ENCODE measurements at regions not wholly inside any gene's neighbourhood (a gene's known extent, or its start where the extent isn't known, plus 50 kb on each side); places are given as distances from the start of the nearest gene placed in this dataset.

DNA sequence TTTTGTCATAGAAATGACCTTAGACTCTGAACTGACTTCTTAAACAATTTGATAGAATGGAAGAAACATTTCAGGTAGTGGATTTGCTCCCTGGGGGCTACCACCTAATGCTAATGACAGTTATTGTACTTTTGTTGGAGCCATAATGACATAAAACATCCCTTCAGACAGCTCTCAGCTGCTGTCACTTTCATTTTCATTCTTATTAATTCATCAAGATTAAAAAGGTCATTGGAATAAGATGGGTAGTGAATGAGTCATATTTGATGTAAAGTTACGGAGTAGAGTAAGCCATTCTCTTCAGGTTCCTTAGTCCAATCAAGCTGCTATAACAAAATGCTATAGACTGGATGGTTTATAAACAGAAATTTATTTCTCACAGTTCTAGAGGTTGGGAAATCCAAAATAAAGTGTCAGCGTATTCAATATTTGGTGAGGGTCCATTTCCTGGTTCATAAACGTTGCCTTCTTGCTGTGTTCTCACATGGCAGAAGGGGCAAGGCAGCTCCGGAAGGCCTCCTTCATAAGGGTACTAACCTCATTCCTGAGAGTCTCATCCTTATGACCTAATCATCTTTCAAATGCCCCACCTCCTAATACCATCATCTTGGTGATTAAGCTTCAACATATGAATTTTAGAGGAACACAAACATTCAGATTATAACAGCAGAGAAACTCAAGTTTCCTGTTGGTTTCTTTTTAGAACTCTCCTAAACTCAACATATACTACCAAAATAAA, 268.5 kb downstream of the ARAP2 start:
- ATAC-seq: no peak
- DNase-seq: no peak
- intact Hi-C loops (cut with DNase I, micrococcal nuclease): no loop called here

DNA sequence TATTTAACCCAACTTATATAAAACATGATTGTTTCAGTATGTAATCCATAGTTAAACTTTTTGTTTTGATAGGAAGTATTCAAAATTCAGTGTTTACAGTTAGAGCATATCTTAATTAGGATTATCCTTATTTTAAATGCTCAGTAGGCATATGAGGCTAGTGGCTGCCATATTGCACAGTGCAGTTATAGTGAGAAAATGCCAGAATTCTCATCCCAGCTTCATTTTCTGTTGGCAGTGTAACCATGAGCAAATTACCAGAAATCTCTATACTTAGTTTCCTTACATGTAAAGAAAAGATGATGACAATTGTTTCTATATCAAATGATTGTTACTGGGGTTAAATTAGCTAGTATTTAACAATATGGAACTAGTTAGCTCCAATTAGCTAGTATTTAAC, 265.8 kb downstream of the ARAP2 start:
- ATAC-seq (no peak), DNase-seq (no peak)
- intact Hi-C loops (cut with DNase I, micrococcal nuclease): no loop called here

DNA sequence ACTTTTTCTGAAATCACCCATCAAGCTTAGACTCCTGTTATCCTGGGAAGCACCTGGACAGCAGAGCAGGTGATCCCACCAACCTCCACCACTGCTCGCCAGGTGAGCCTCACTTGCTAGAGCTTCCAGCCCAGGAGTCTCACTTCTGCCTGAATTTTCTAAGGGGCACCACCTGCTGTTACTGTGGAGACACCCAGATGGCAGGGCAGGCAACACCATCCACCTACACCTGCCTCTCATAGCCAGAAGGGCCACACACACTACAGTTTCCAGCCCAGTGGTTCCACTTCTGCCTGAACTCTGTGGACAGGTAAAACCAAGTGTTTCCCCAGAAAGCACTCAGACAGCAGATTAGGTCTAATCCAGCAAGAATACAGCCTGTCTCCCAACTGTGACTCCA, 262.0 kb downstream of the ARAP2 start:
- no peak for DNase-seq
- intact Hi-C loops (cut with DNase I, micrococcal nuclease): no loop called here
- no peak for ATAC-seq

DNA sequence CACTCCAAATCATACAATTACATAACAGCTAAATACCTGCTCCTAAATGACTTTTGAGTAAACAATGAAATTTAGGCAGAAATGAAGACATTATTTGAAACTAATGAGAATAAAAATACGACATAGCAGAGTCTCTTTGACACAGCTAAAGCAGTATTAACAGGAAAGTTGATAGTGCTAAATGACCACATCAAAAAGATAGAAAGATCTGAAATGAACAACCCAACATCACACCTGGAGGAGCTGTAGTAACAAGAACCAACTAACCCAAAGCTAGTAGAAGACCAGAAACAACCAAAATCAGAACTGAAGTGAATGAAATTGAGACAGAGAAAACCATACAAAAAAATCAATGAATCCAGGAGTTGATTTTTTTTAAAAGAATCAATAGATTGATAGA, 257.8 kb downstream of the ARAP2 start:
- DNase-seq (no peak), ATAC-seq (no peak)
- intact Hi-C loops (cut with DNase I, micrococcal nuclease): no loop called here

DNA sequence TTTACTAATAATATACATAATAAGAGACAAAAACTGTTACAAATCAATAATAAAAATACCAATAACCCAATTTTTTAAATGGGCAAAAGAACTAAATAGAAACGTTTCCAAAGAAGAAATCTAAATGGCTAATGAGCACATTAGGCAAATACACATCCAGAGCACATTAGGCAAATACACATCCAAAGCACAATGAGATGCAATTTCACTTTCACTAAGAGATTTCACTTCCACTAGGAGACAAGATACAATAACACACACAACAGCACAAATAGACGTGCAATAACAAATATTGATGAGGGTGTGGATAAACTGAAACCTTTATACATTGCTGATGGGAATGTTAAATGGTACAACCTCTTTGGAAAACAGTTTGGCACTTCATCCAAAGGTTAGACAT, 250.7 kb downstream of the ARAP2 start:
- intact Hi-C loops (cut with DNase I, micrococcal nuclease): no loop called here
- ATAC-seq (no peak), DNase-seq (no peak)

DNA sequence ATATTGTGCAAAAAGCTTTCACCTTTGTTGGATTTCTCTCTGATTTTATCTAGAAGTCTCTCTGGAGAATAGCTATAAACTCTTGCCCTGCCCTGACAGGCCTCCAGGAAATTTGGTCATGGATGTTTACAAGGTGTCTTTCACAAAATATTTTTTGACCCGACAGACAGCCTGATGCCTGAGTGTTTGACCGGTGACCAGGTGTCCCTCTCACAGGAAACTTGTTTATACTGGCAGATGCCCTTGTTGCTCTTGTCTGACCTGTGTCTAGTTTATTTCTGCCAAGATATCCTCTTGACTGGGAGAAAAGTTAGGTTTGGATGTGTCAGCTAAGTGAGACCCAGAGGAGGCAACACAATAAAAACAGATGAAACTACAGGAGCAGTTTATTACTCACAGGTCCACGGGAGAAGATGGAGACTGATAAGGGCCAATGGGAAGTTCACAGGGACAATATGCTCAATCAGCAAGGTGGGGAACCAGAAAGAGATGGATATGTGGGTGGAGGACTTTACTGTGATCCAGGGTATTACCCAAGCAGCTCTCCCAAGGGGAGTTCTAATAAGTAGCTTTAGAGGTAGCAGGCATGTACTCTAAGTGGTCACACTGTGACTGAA, 243.3 kb downstream of the ARAP2 start:
- intact Hi-C loops (cut with DNase I, micrococcal nuclease): no loop called here
- no peak for ATAC-seq

DNA sequence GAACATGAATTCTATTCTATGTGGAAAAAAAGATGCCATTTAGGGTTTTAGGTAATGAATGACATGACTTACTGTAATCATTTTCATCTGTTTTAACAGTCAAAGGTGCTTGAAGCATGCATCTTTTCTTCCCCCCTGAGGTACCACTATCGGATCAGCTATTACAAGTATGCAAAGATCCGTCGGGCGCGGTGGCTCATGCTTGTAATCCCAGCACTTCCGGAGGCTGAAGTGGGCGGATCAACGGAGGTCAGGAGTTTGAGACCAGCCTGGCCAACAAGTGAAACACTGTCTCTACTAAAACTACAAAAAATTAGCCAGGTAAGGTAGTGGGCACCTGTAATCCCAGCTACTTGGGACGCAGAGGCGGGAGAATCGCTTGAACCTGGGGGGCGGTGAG, 241.3 kb downstream of the ARAP2 start:
- no peak for ATAC-seq
- DNase-seq: no peak
- intact Hi-C loops (cut with DNase I, micrococcal nuclease): no loop called here

More for the DNA sequence above, 243.3 kb downstream of the ARAP2 start:
- no peak for DNase-seq

DNA sequence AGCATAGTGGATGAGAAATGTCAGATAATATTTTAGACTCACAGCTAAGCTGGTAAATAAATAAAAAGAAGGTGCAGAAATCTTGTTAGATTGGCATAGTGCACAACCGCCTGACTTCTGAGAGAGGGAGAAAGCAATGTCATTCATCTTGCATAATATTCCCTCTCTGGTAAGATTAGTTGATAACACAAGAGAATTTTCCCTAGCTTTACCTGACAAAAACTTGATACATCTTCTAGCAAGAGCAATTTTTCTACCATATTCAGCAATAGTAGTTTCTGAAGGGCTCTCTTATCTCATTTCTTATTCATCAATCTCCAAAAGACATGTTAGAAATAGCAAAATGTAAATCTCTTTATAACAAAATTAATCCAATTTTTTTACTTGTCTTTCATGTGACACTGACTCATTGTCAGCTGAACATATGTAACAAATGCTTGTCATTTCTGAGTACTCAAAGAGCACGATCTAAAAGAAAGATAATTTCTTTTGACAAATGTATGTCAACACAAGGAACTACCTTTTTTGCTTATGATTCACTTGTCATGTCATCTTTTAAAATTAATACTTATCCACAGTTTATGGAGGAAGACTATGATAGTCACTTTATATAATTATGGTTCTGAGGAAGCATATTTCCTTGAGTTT, 240.0 kb downstream of the ARAP2 start:
- intact Hi-C loops (cut with DNase I, micrococcal nuclease): no loop called here
- no peak for DNase-seq
- no peak for ATAC-seq

DNA sequence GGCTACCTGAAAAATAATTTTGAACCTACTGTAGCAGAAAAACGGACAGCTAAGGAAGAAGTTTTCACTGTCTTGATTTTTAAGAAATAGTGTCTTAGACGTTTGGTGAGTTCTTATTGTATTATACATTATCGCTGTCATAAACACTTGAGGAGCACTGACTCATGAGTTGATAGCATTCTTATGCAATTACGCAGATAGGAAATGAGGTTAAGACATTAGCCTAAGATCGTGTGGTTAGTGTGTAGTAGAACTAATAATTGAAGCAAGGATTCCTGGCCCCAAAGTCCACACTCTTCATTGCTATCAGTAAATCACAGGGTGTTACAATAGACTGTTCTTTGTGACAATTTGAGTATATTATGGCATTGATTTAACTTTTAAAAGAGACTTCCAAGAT, 238.1 kb downstream of the ARAP2 start:
- ATAC-seq: no peak
- intact Hi-C loops (cut with DNase I, micrococcal nuclease): no loop called here
- no peak for DNase-seq

DNA sequence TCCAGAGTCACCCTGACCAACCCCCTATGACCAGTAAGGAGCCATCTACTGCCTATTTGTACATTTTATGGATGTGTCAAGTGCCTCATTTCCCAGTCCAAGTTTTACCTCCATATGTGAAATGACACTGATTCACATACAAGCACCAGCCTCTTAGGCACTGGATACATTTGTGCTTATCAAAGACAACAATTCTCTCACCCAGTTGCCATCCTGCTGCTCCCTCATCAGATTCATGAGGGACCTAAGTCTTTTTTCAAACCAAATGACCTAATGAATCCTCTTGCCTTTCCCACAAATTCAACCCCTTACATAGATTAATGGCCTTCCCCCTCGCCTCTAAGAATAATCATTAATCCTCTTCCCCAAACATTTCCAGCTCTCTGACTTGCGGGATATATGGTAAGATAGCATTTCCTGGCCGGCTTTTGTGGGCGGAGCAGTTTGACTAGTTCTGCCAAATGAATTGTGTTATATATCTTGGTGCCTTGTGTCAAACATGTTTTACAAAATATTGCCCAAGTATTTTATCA, 233.9 kb downstream of the ARAP2 start:
- intact Hi-C loops (cut with DNase I, micrococcal nuclease): no loop called here
- ATAC-seq (no peak), DNase-seq (no peak)

DNA sequence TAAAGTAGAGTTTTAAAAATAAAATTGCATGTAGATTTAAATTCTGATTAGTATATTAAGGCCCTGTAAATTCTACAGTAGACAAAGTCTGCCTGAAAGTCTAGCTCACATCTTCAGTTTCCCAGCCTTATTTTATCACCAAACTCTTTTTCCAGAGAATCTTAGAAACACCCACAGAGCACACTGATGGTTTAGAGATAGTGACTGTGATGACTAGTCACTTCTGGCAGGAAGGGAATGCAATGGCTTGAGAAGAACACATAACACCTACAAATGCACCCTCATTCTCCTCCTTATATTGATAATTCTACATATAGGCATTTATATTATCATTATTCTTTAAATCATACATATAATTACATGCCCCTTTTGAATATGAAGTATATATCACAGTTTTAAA, 232.9 kb downstream of the ARAP2 start:
- no peak for DNase-seq
- intact Hi-C loops (cut with DNase I, micrococcal nuclease): no loop called here
- ATAC-seq: no peak

DNA sequence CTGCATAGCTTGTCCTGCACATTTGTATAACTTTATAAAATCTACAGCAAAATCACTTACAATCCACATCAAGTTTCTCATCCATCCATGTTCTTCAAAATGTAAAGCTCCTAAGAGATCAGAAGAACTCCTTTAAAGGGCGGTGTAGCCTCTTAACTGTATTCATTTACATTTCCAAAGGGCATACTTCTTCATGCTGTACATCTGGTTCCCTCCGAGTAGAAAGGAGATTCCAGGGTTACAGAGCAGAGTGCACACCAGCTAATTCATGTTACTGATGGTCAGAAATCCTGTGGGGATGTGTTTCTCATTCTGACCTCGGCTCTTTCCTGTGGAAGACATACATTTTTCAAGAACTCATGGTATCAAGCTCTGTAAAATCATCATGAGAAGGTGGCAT, 231.8 kb downstream of the ARAP2 start:
- DNase-seq: no peak
- no peak for ATAC-seq
- intact Hi-C loops (cut with DNase I, micrococcal nuclease): no loop called here

DNA sequence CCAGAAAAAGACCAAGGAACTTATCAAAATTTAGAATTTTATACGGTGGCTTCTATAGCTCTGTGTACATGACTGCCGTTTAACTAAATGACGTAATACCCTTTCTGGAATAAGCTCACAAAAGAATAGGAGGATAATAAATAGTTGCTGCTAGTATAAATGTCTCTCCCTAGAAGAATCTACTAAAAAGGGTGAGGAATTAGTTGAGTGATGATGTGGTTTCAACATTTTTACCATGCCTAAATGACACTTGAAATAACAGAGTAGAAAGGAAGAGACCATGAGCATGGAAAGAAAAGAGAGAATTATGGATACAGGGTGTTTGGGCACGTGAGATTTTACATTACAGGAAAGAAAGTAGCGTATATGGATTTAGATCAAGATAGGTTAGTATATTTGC, 231.1 kb downstream of the ARAP2 start:
- intact Hi-C loops (cut with DNase I, micrococcal nuclease): no loop called here

More for the DNA sequence above, 231.1 kb downstream of the ARAP2 start:
- DNase-seq (no peak), ATAC-seq (no peak)
